Right lobe of liver (tissue), 4 donors: ENCODE measurements at regions not wholly inside any gene's neighbourhood (a gene's known extent, or its start where the extent isn't known, plus 50 kb on each side); places are given as distances from the start of the nearest gene placed in this dataset.

Experiments used
- CTCF ChIP-seq, 4 donors: fragments of 200-600 bp in 3 of 4; fragments of 450-650 bp in 1 of 4; IDR thresholded peaks; one replicate each; pipeline versions ENCODE4 v1.5.1 to v1.8.0; 2016 to 2022; ENCODE audit warnings: antibody characterized with exemption in 4 of 4, mild to moderate bottlenecking in 2 of 4
- POLR2A ChIP-seq: fragments of 450-650 bp; IDR thresholded peaks from one replicate; pipeline ENCODE4 v1.6.1; 2017; ENCODE audit warnings: antibody characterized with exemption, mild to moderate bottlenecking
- donor health status: DM: no; HTN: no; CAD: no.
- donor health status: DM: no; HTN: no; CAD: no.
- donor health status: DM: no; HTN: yes; CAD: no.

GRCh38 chr6:105469946-105470345, 67.1 kb upstream of the PREP start:
- TF ChIP-seq CTCF (IDR thresholded peaks at IDR 0.05) (no peak), POLR2A (no peak)
